ENCODE measurements at regions not wholly inside any gene's neighbourhood (a gene's known extent, or its start where the extent isn't known, plus 50 kb on each side); places are given as distances from the start of the nearest gene placed in this dataset.

DNA sequence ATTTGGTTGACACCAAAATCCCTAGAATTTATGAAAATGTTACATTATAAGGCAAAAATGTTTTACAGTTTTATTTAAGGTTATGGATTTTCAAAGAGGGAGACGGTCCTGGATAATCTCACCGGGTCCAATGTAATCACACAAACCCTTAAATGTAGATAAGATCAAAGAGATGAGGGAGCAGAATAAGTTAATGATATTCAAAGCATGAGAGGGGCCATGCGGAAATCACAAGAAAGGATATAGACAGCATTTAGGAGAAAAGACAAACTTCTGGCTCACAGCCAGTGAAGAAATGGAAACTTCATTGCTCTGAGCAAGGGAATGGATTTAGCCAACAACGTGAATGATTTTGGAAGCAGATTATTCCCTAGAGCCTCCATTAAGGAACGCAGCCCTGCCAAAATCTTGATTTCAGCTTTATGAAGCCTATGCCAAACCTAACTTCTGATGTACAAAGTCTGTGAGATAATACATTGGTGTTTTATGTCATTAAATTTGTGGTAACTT lies 684.4 kb upstream of the GNPDA2 start:
- no peak for TF ChIP-seq POLR2A (IDR thresholded peaks at IDR 0.05; ENCODE audit: low read depth)
- TF ChIP-seq, protein P1, sequence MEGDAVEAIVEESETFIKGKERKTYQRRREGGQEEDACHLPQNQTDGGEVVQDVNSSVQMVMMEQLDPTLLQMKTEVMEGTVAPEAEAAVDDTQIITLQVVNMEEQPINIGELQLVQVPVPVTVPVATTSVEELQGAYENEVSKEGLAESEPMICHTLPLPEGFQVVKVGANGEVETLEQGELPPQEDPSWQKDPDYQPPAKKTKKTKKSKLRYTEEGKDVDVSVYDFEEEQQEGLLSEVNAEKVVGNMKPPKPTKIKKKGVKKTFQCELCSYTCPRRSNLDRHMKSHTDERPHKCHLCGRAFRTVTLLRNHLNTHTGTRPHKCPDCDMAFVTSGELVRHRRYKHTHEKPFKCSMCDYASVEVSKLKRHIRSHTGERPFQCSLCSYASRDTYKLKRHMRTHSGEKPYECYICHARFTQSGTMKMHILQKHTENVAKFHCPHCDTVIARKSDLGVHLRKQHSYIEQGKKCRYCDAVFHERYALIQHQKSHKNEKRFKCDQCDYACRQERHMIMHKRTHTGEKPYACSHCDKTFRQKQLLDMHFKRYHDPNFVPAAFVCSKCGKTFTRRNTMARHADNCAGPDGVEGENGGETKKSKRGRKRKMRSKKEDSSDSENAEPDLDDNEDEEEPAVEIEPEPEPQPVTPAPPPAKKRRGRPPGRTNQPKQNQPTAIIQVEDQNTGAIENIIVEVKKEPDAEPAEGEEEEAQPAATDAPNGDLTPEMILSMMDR (IDR thresholded peaks at IDR 0.05), result no peak
